ENCODE measurements at regions not wholly inside any gene's neighbourhood (a gene's known extent, or its start where the extent isn't known, plus 50 kb on each side); places are given as distances from the start of the nearest gene placed in this dataset.

DNA sequence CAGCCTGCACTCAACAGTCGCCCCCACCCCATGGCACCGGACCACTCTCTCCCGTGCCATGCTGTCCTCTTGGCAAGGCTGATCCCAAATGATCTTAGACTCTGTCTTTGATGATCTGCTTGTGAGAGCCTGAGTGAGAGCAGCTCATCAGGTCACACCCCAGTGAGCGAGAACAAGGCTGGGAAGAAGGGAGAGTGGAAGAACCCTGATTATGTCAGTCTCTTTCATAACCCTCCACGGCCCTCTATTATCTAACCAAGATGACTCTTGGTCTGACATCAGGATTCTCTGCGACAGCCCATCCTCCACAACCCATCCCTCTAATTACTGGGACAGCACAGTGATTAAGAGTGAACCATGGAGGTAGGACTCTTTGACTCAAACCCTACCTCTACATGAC is 53.1 kb upstream of the C7orf33 start:
- TF ChIP-seq CTCF (IDR thresholded peaks at IDR 0.05) (no peak), EZH2 (IDR thresholded peaks at IDR 0.05) (no peak)
